ENCODE measurements at regions not wholly inside any gene's neighbourhood (a gene's known extent, or its start where the extent isn't known, plus 50 kb on each side); places are given as distances from the start of the nearest gene placed in this dataset.

DNA sequence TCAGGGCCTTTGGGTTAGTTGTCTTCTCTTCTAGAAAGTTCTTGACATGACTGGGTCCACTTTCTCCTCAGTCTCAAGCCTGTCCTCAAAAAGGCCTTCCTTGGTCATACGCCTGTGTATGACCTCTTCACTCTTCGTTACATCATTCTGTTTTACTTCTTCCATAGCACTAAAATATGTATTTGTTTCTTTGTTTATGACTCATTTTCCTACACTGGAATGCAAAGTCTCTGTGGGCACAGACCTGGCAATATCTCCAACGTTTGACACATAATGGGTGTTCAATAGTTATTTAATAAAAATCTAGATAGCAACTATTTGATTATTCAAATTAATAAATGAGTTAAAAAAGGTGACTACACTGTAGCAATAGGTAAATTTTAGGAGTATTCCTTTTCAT lies 85.1 kb downstream of the YIPF5 start:
- TF ChIP-seq POLR2A (IDR thresholded peaks at IDR 0.05) (no peak), POLR2AphosphoS5 (IDR thresholded peaks at IDR 0.05) (no peak)
- TF ChIP-seq, protein P1, sequence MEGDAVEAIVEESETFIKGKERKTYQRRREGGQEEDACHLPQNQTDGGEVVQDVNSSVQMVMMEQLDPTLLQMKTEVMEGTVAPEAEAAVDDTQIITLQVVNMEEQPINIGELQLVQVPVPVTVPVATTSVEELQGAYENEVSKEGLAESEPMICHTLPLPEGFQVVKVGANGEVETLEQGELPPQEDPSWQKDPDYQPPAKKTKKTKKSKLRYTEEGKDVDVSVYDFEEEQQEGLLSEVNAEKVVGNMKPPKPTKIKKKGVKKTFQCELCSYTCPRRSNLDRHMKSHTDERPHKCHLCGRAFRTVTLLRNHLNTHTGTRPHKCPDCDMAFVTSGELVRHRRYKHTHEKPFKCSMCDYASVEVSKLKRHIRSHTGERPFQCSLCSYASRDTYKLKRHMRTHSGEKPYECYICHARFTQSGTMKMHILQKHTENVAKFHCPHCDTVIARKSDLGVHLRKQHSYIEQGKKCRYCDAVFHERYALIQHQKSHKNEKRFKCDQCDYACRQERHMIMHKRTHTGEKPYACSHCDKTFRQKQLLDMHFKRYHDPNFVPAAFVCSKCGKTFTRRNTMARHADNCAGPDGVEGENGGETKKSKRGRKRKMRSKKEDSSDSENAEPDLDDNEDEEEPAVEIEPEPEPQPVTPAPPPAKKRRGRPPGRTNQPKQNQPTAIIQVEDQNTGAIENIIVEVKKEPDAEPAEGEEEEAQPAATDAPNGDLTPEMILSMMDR (IDR thresholded peaks at IDR 0.05 in 8 of 11, conservative IDR thresholded peaks at IDR 0.05 in 3 of 11): no peak
